Motor neuron (in vitro differentiated cells): ENCODE measurements at regions not wholly inside any gene's neighbourhood (a gene's known extent, or its start where the extent isn't known, plus 50 kb on each side); places are given as distances from the start of the nearest gene placed in this dataset.

ENCODE experiments used
- ATAC-seq, 8 experiments: fragments of 200-7000 bp; cut with Tn5 transposase; replicated peaks in 6 of 8; 2 replicates each; pipeline ENCODE4 v1.8.0; 2021; ENCODE audit warnings: mild to moderate bottlenecking in 8 of 8, moderate library complexity in 8 of 8
- H3K27ac ChIP-seq, 2 donors: fragments of 250-450 bp; sonication (Bioruptor Pico); 2 replicates each; pipeline ENCODE4 v1.9.0; 2021; ENCODE audit warnings: antibody characterized with exemption in 2 of 2, mild to moderate bottlenecking in 2 of 2, moderate library complexity in 1 of 2
- H3K4me1 ChIP-seq, 2 donors: fragments of 250-450 bp; sonication (Bioruptor Pico); replicated peaks in 1 of 2; 2 replicates each; pipeline ENCODE4 v1.6.1; 2021; ENCODE audit warnings: antibody characterized with exemption in 2 of 2, mild to moderate bottlenecking in 2 of 2, moderate library complexity in 1 of 2
- H3K4me3 ChIP-seq, 5 donors: fragments of 250-450 bp; sonication (Bioruptor Pico); 2 replicates each; pipeline ENCODE4 v1.9.0; 2021; ENCODE audit warnings: antibody characterized with exemption in 5 of 5, mild to moderate bottlenecking in 5 of 5, moderate library complexity in 4 of 5
- WGBS, 10 experiments: fragments of 450-650 bp; shearing (Covaris generic); methylation state at CpG; one replicate each; pipeline ENCODE4 v1.0.0; 2022; 5-methylcytosine and 5-hydroxymethylcytosine counted together
- in situ Hi-C, 9 experiments: fragments of 400-800 bp; cut with MboI; loops; one replicate each; pipeline ENCODE4 v1.15.0; 2021; ENCODE audit warnings: low sequenced_read_pairs in 9 of 9, low pct_unique_long_range_greater_than_20kb in 2 of 9; ENCODE audit not compliant: unreplicated experiment in 9 of 9

DNA sequence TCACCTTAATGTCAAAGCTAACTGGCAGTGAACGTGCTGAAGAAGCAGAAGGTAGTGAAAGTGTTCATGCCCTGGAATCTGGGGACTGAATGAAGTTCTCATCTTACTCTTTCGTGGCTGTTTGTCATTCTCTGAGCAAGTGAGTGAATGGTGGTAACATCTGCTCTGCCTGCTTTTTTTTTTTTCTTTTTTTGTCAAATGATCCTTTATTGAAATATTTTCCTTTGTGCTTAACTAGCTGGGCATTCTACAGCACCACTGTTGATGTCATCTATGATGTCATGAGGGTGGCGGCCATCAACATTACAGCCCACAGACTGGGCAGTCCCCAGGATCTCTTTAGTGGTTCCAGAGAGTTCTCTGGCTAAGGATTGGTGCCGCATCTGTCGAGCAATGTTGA, 65.2 kb downstream of the RIN2 start:
- in situ Hi-C loops = no loop called here
- 70 to 100% (median 92%) methylated on average over 1 to 4 of the region's 5 CpGs; no CpG with 5 or more reads in 3 of the 10 experiments for WGBS, 10 experiments
- Histone ChIP-seq H3K4me1 (no peaks in the 10 kb centered on the region), H3K27ac (no peak overlapping the region), H3K4me3 (no peak overlapping the region)
- no peak for ATAC-seq

- in situ Hi-C loops = no loop called here
- 0 to 100% (median 61%) methylated on average over 1 to 6 of the region's 10 CpGs; no CpG with 5 or more reads in 3 of the 10 experiments for WGBS, 10 experiments
- peak in 3 of 8 experiments; percentile 44 to 89 (median 64) for ATAC-seq
- H3K4me1 ChIP-seq = no peaks in the 10 kb centered on the region
- H3K27ac ChIP-seq = no peak overlapping the region
- H3K4me3 ChIP-seq = no peak overlapping the region
Observed at GRCh38 chr20:19823971-19824370, 65.9 kb downstream of the RIN2 start.

DNA sequence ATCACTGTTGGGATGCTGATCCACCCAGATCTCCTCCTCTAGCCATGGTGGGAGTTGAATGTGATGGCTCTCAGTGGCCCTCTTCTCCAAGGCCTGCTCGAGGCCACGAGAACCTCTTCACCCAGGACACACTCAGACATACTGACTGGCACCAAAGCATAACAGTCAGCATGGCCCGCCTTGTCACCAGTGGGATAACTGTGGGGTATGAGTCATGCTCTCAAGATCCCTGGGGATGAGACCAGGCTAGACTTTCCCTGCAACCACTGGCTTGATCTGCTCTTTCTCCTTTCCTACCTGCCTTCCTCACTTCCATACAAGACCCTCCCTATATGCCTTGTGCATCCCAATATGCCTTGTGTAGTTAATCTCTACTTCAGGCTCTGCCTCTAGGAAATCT, 66.8 kb downstream of the RIN2 start:
- 92 to 100% (median 94%) methylated on average over 1 to 3 of the region's 3 CpGs; no CpG with 5 or more reads in 6 of the 10 experiments for WGBS, 10 experiments
- no peak overlapping the region for H3K27ac ChIP-seq
- H3K4me1 ChIP-seq = no peaks in the 10 kb centered on the region
- no peak for ATAC-seq
- in situ Hi-C loops = no loop called here
- H3K4me3 ChIP-seq = no peak overlapping the region

- in situ Hi-C loops = no loop called here
- ATAC-seq = no peak
- H3K4me3 ChIP-seq = no peak overlapping the region
- WGBS, 10 experiments = 47 to 100% (median 96%) methylated on average over 1 to 3 of the region's 3 CpGs; no CpG with 5 or more reads in 1 of the 10 experiments
- no peak overlapping the region for H3K27ac ChIP-seq
- H3K4me1 ChIP-seq = no peaks in the 10 kb centered on the region
Observed at GRCh38 chr20:19826179-19826914, 68.3 kb downstream of the RIN2 start.

GRCh38 chr20:19827818-19828217, 69.8 kb downstream of the RIN2 start:
- Histone ChIP-seq H3K4me3 (no peak overlapping the region), H3K27ac (no peak overlapping the region), H3K4me1 (no peaks in the 10 kb centered on the region)
- WGBS, 10 experiments = 83 to 100% (median 100%) methylated on average over 1 of the region's 1 CpG; no CpG with 5 or more reads in 3 of the 10 experiments
- no peak for ATAC-seq
- in situ Hi-C loops = no loop called here

DNA sequence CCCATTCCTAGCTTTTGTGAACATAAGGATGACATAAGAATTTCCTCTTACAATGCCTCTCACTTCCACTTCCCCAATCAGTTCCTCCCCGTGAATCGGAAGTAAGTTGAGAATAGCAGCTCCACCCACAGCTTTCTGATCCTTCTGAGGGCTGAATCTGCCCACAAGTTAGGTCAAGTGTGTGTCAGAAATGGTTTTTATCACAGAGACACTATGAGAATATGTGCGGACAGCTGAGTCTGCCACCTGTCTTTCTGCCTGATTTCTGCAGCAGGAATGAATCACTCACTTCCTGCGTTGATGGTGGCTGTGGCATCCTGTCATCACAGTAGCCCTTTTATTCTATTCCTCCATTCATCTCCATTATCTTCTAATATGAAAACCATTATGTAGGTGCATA, 70.2 kb downstream of the RIN2 start:
- 0 to 100% (median 88%) methylated on average over 1 to 3 of the region's 4 CpGs; no CpG with 5 or more reads in 2 of the 10 experiments for WGBS, 10 experiments

DNA sequence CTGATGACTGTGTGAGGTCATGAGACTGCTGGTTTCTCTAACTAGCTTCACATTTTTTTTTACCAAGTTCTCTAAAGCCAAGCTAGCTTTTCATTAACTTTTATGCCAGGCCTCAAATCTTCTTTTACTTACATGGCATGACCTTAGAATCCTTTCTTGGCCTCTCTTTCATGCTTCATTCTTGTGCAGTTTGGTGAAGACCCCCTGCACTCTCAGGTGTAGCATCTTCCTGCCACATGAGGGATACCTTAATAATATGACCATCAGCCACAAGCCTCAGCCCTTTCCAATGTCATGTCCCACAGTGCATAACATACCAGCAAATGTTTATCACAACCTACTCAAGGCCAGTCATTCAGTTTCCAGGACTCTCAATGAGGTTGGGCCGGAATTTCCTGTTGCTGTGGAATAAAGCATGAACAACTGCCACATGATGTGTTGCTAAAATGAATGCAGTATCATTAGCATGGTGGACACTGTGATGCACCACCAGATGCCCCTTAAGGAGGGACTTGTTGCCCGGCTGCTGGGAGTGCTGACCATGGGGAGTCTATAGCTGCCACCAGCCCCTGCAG, 72.2 kb downstream of the RIN2 start:
- no peak overlapping the region for H3K4me3 ChIP-seq
- H3K4me1 ChIP-seq = no peaks in the 10 kb centered on the region
- no peak overlapping the region for H3K27ac ChIP-seq
- WGBS, 10 experiments = 60 to 100% (median 100%) methylated on average over 1 to 2 of the region's 2 CpGs; no CpG with 5 or more reads in 2 of the 10 experiments
- in situ Hi-C loops = no loop called here
- ATAC-seq = peak in 1 of 8 experiments; percentile 85

More for the DNA sequence above, 70.2 kb downstream of the RIN2 start:
- H3K4me1 ChIP-seq = no peaks in the 10 kb centered on the region
- in situ Hi-C loops = no loop called here
- H3K4me3 ChIP-seq = no peak overlapping the region
- ATAC-seq = peak in 5 of 8 experiments; percentile 20 to 72 (median 60)
- no peak overlapping the region for H3K27ac ChIP-seq

- ATAC-seq = no peak
- Histone ChIP-seq H3K4me3 (no peak overlapping the region), H3K4me1 (no peaks in the 10 kb centered on the region), H3K27ac (no peak overlapping the region)
- in situ Hi-C loops = no loop called here
- WGBS, 10 experiments = 20 to 80% (median 47%) methylated on average over 1 to 4 of the region's 5 CpGs; no CpG with 5 or more reads in 5 of the 10 experiments
Observed at GRCh38 chr20:19832875-19833274, 74.8 kb downstream of the RIN2 start.

DNA sequence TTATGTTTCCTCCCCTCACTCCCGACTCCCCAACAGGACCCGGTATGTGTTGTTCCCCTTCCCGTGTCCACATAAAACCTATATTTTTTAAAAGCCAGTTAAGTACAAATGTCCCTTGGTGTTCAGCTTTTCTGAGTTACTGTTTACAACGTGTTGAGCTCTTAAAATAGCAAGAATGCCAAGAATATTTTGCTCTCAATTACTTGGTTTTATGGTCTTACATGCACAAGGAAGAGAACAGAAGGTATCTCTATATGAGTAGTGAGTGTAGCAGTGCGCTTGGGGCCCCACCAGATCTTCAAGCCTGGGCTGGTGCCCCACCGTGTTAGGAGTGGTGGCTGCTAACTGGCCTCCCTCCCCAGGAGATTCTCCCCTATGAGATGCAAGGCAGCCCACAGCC, 75.3 kb downstream of the RIN2 start:
- Histone ChIP-seq H3K4me1 (peaks cover 0 to under 1% of the 10 kb centered on the region in 2 donors), H3K27ac (no peak overlapping the region), H3K4me3 (no peak overlapping the region)
- 70 to 100% (median 89%) methylated on average over 1 to 6 of the region's 6 CpGs; no CpG with 5 or more reads in 3 of the 10 experiments for WGBS, 10 experiments
- in situ Hi-C loops = no loop called here
- ATAC-seq = no peak

DNA sequence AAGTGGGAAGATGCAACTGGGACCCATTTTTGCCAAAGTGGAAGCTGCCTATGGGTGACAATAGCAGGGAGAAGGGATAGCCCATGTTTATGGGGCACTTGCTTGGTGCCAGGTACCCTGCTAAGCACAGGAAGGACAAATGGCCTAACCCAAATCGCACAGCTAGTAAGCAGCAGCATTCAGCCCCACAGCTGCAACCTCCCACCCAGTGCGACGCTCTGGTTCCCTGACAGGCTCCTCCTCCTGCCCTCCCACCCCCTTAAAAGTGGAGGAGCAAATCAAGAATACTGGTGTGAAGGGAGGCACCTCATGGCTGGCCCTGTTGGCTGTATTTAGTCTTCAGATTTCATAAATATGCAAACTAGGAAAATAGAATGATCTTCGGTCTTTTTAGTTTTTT, 76.2 kb downstream of the RIN2 start:
- 64 to 100% (median 90%) methylated on average over 1 to 3 of the region's 4 CpGs; no CpG with 5 or more reads in 5 of the 10 experiments for WGBS, 10 experiments
- in situ Hi-C loops = no loop called here
- ATAC-seq = no peak
- H3K27ac ChIP-seq = no peak overlapping the region
- H3K4me1 ChIP-seq = peaks cover 0 to 4% of the 10 kb centered on the region in 2 donors
- no peak overlapping the region for H3K4me3 ChIP-seq

GRCh38 chr20:19834783-19835182, 76.7 kb downstream of the RIN2 start:
- no peak for ATAC-seq
- 98 to 100% (median 100%) methylated on average over 1 of the region's 1 CpG; no CpG with 5 or more reads in 3 of the 10 experiments for whole genome bisulfite sequencing, 10 experiments
- Histone ChIP-seq H3K27ac (no peak overlapping the region), H3K4me3 (no peak overlapping the region), H3K4me1 (peaks cover 0 to 4% of the 10 kb centered on the region in 2 donors)
- in situ Hi-C loops = no loop called here

DNA sequence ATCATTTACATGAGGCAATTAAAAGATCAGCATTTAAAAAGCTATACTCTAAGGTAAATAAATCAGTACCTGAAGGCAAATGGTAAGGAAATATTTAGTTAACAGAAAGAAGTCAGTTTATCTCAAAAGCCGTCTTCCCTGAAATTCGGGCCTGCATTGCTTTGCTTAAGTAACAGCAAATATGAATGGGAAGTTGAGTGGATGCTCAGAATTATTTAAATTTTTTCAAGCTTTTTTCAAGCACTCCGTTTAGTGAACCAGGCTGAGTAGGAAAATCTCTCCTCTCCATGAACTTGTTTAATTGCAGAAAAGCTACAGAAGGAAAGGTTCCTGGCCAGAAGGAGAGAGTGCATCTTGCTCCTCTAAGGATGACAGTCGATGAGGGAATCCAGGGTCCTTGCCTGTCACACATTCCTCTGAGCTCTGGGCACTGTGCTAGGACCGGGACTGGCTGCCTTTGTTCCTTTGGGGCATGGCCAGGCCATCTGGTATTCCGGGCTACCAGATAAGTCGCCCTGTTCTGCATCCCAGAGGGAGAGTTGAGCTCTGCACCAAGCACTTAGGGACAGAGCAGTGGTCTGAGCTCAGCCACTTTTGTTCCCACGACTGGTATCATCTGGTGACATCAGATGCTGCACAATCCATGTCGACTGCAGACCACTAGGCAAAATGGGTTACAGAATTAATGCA, 77.6 kb downstream of the RIN2 start:
- H3K4me1 ChIP-seq = peaks cover 0 to 4% of the 10 kb centered on the region in 2 donors
- in situ Hi-C loops = no loop called here
- H3K27ac ChIP-seq = no peak overlapping the region
- ATAC-seq = peak in 6 of 8 experiments; percentile 43 to 70 (median 54)
- WGBS, 10 experiments = 20 to 93% (median 64%) methylated on average over 2 to 5 of the region's 9 CpGs; no CpG with 5 or more reads in 1 of the 10 experiments
- H3K4me3 ChIP-seq = no peak overlapping the region

- in situ Hi-C loops = no loop called here
- Histone ChIP-seq H3K27ac (no peak overlapping the region), H3K4me3 (no peak overlapping the region), H3K4me1 (peaks cover 0 to 4% of the 10 kb centered on the region in 2 donors)
- WGBS, 10 experiments = 33 to 92% (median 67%) methylated on average over 1 to 3 of the region's 5 CpGs; no CpG with 5 or more reads in 4 of the 10 experiments
- peak in 4 of 8 experiments; percentile 8 to 64 (median 24) for ATAC-seq
Observed at GRCh38 chr20:19838468-19838867, 80.4 kb downstream of the RIN2 start.
